OCI-LY1 (cell line): ENCODE measurements at regions not wholly inside any gene's neighbourhood (a gene's known extent, or its start where the extent isn't known, plus 50 kb on each side); places are given as distances from the start of the nearest gene placed in this dataset.

Experiments used
- EZH2 ChIP-seq: fragments of 200-600 bp; sonication (generic), shearing (Covaris generic); IDR thresholded peaks from 2 replicates; pipeline ENCODE4 v1.8.0; 2017; ENCODE audit warnings: borderline replicate concordance, mixed run types, mild to moderate bottlenecking, antibody characterized with exemption, low read length, moderate library complexity, mixed read lengths
- TF ChIP-seq, protein P1 (sequence below): fragments of 200-600 bp; sonication (generic), shearing (Covaris generic); IDR thresholded peaks from 2 replicates; pipeline ENCODE4 v1.5.1; 2017; ENCODE audit warnings: mild to moderate bottlenecking, antibody characterized with exemption, low read length, moderate library complexity, mixed read lengths

DNA sequence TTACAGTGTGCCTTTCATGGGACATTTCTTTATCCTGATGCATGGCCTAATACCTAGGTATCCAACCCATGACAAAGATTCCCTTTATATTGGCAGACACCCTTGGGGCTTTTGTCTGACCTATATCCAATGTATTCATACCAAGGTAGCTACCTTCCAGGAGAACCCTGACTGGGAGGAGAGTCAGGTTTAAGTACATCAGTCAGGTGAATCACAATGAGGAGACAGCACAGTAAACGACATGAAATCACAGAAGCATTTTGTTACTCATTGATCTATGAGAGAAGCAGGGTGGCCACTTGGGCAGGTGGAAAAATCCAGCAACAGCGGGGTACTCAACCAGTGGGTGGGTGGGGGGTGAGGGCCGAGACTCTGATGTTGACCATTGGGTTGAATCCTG is 527.4 kb upstream of the ATXN8OS start:
- TF ChIP-seq, protein P1, sequence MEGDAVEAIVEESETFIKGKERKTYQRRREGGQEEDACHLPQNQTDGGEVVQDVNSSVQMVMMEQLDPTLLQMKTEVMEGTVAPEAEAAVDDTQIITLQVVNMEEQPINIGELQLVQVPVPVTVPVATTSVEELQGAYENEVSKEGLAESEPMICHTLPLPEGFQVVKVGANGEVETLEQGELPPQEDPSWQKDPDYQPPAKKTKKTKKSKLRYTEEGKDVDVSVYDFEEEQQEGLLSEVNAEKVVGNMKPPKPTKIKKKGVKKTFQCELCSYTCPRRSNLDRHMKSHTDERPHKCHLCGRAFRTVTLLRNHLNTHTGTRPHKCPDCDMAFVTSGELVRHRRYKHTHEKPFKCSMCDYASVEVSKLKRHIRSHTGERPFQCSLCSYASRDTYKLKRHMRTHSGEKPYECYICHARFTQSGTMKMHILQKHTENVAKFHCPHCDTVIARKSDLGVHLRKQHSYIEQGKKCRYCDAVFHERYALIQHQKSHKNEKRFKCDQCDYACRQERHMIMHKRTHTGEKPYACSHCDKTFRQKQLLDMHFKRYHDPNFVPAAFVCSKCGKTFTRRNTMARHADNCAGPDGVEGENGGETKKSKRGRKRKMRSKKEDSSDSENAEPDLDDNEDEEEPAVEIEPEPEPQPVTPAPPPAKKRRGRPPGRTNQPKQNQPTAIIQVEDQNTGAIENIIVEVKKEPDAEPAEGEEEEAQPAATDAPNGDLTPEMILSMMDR = no peak
- TF ChIP-seq EZH2 = no peak
